ENCODE measurements at regions not wholly inside any gene's neighbourhood (a gene's known extent, or its start where the extent isn't known, plus 50 kb on each side); places are given as distances from the start of the nearest gene placed in this dataset.
"Not testable (repeated sequence)": the region's sequence is repeated elsewhere in the genome, so short reads cannot be mapped to it uniquely, and the experiment has no call there.

DNA sequence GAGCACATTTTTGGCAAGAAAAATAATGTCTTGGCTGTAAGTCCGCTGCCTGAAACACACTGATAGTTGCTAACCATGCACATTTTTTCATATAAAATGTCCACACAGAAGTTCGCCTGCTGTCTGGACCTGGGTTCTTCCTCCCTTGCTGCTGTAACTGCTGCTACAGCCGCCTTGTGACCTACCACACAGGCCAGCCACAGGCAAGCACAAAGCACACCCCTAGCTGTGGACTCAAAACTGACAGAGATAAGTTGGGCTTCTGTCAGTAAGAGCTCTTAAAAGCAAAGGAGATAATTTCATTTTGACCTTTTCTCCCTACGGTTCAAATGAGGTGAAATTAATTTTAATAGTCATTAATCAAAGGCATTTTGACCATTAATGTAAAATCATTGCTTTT lies 354.7 kb downstream of the OTUD1 start:
- no peak overlapping the region for H3K4me3 ChIP-seq (ENCODE audit: low read length in 2 of 2)
- DNase-seq (ENCODE audit: low read depth in 6 of 9, low spot score in 9 of 9), result no peak
- H3K36me3 ChIP-seq (ENCODE audit: control insufficient read depth in 2 of 2, insufficient read depth in 2 of 2, low read length in 1 of 2), result no peaks in the 10 kb centered on the region
- 91% methylated on average over 4 of the region's 4 CpGs for WGBS
- no peaks in the 10 kb centered on the region for H3K27me3 ChIP-seq (ENCODE audit: control insufficient read depth in 2 of 2, insufficient read depth in 1 of 2, low read length in 1 of 2)
- no peaks in the 10 kb centered on the region for H3K4me1 ChIP-seq (ENCODE audit: control insufficient read depth in 2 of 2, insufficient read depth in 2 of 2, low read length in 2 of 2)
- no peak overlapping the region for H3K27ac ChIP-seq (ENCODE audit: low read depth in 1 of 2, low read length in 1 of 2)
- H3K9me3 ChIP-seq (ENCODE audit: control insufficient read depth in 2 of 2, insufficient read depth in 1 of 2, low read length in 1 of 2), result no peaks in the 10 kb centered on the region

DNA sequence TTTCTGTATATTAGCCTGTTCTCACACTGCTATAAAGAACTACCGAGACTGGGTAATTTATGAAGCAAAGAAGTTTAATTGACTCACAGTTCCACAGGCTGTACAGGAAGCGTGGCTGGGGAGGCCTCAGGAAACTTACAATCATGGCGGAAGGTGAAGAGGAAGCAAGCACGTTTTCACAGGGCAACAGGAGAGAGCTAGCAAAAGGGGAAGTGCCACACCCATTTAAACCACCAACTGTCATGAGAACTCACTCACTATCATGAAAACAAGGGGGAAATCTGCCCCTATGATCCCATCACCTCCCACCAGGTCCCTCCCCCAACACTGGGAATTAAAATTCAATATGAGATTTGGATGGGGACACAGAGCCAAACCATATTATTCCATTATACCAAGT lies 358.6 kb downstream of the OTUD1 start:
- 56% methylated on average over 4 of the region's 4 CpGs for WGBS
- not testable (repeated sequence) for H3K9me3 ChIP-seq (ENCODE audit: control insufficient read depth in 2 of 2, insufficient read depth in 1 of 2, low read length in 1 of 2); H3K4me3 ChIP-seq (ENCODE audit: low read length in 2 of 2); H3K27me3 ChIP-seq (ENCODE audit: control insufficient read depth in 2 of 2, insufficient read depth in 1 of 2, low read length in 1 of 2); H3K36me3 ChIP-seq (ENCODE audit: control insufficient read depth in 2 of 2, insufficient read depth in 2 of 2, low read length in 1 of 2); DNase-seq (ENCODE audit: low read depth in 6 of 9, low spot score in 9 of 9); H3K27ac ChIP-seq (ENCODE audit: low read depth in 1 of 2, low read length in 1 of 2); H3K4me1 ChIP-seq (ENCODE audit: control insufficient read depth in 2 of 2, insufficient read depth in 2 of 2, low read length in 2 of 2)

DNA sequence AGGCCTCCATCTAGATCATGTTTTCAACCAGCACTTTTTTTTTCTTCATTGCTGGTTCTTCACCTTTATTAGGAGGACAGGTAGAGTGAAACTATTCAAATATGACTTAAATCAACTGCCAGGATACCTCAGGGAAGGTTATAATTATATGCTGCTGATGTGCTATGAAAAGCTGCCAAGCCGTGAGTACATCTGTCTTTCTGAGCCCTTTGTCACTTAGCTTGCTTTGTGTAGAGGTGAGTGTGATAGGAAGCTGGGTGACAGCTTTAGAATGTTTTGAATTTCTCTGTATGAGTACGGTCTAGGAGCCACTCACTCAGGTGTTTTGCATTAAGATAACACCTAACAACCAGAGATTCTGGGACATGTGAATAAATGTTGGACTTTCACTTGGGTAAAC lies 365.2 kb downstream of the OTUD1 start:
- Histone ChIP-seq H3K27me3 (ENCODE audit: control insufficient read depth in 2 of 2, insufficient read depth in 1 of 2, low read length in 1 of 2) (no peaks in the 10 kb centered on the region), H3K9me3 (ENCODE audit: control insufficient read depth in 2 of 2, insufficient read depth in 1 of 2, low read length in 1 of 2) (no peaks in the 10 kb centered on the region), H3K4me1 (ENCODE audit: control insufficient read depth in 2 of 2, insufficient read depth in 2 of 2, low read length in 2 of 2) (no peaks in the 10 kb centered on the region), H3K4me3 (ENCODE audit: low read length in 2 of 2) (no peak overlapping the region), H3K27ac (ENCODE audit: low read depth in 1 of 2, low read length in 1 of 2) (no peak overlapping the region), H3K36me3 (ENCODE audit: control insufficient read depth in 2 of 2, insufficient read depth in 2 of 2, low read length in 1 of 2) (no peaks in the 10 kb centered on the region)
- WGBS, result 94% methylated on average over 2 of the region's 2 CpGs
- no peak for DNase-seq (ENCODE audit: low read depth in 6 of 9, low spot score in 9 of 9)

DNA sequence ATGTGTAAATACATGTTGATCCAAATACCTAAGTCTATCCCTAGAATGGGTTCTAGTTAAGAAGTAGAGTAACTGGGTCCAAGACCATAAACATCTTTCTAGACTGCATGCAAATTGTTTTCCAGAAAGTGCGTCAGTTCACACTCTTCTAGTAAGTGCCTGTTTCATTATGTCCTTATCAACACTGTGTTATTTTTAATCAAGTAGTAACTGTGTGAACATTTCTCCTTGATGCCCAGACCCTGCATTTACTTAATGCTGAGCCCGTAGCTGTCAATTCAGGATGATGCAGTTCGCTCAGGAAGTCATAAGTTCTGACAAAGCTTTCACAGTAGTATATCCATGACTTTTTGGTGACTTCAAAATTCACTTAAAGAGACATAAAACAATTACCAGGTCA lies 374.8 kb downstream of the OTUD1 start:
- no peaks in the 10 kb centered on the region for H3K36me3 ChIP-seq (ENCODE audit: control insufficient read depth in 2 of 2, insufficient read depth in 2 of 2, low read length in 1 of 2)

DNA sequence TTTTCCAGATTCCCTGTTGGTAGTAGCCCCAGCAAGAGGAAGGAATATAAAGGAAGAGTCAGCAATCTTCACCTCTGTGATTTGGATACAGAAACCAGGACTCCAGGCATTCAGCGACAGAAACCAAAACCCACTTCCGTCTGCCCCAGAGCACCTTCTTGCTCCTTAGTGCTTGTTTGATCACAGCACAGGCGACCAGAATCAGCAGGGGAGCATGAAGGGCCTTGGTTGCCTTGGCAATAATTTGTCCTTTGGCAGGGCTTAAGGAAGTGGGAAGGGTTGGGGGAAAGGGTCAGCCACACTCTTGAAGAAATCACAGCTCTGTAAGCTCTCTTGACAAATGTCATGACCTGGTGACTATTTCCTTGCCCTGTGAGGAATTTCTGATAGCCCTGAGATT lies 379.6 kb downstream of the OTUD1 start:
- no peaks in the 10 kb centered on the region for H3K9me3 ChIP-seq (ENCODE audit: control insufficient read depth in 2 of 2, insufficient read depth in 1 of 2, low read length in 1 of 2)
- H3K27me3 ChIP-seq (ENCODE audit: control insufficient read depth in 2 of 2, insufficient read depth in 1 of 2, low read length in 1 of 2), result no peaks in the 10 kb centered on the region
- H3K4me3 ChIP-seq (ENCODE audit: low read length in 2 of 2), result no peak overlapping the region
- 63% methylated on average over 3 of the region's 3 CpGs for WGBS
- H3K36me3 ChIP-seq (ENCODE audit: control insufficient read depth in 2 of 2, insufficient read depth in 2 of 2, low read length in 1 of 2), result no peaks in the 10 kb centered on the region
- no peak overlapping the region for H3K27ac ChIP-seq (ENCODE audit: low read depth in 1 of 2, low read length in 1 of 2)
- H3K4me1 ChIP-seq (ENCODE audit: control insufficient read depth in 2 of 2, insufficient read depth in 2 of 2, low read length in 2 of 2), result no peaks in the 10 kb centered on the region
- DNase-seq (ENCODE audit: low read depth in 6 of 9, low spot score in 9 of 9), result no peak

More for the DNA sequence above, 374.8 kb downstream of the OTUD1 start:
- DNase-seq (ENCODE audit: low read depth in 6 of 9, low spot score in 9 of 9), result no peak
- H3K27ac ChIP-seq (ENCODE audit: low read depth in 1 of 2, low read length in 1 of 2), result no peak overlapping the region
- no peaks in the 10 kb centered on the region for H3K9me3 ChIP-seq (ENCODE audit: control insufficient read depth in 2 of 2, insufficient read depth in 1 of 2, low read length in 1 of 2)
- 92% methylated on average over 3 of the region's 3 CpGs for WGBS
- no peaks in the 10 kb centered on the region for H3K4me1 ChIP-seq (ENCODE audit: control insufficient read depth in 2 of 2, insufficient read depth in 2 of 2, low read length in 2 of 2)
- H3K4me3 ChIP-seq (ENCODE audit: low read length in 2 of 2), result no peak overlapping the region
- H3K27me3 ChIP-seq (ENCODE audit: control insufficient read depth in 2 of 2, insufficient read depth in 1 of 2, low read length in 1 of 2), result no peaks in the 10 kb centered on the region

DNA sequence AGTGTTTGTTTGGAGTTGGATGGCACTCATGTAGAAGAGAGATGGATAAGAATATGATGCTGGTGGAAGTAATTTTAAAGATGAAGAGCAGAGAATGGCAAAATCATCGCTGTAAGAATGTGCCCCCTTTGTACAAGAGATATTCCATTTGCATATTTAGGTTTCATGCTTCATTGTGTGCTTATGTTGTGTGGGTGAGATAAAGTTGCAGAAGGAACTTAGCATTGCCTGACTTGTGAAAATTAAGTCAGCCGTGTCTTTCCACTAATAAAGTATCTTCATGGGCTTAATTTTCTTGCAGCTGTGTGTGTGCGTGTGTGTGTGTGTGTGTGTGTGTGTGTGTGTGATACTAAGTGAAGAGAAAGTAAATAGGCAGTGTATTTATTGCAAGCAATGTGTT lies 381.9 kb downstream of the OTUD1 start:
- DNase-seq (ENCODE audit: low read depth in 6 of 9, low spot score in 9 of 9), result no peak
- Histone ChIP-seq H3K4me3 (ENCODE audit: low read length in 2 of 2) (no peak overlapping the region), H3K36me3 (ENCODE audit: control insufficient read depth in 2 of 2, insufficient read depth in 2 of 2, low read length in 1 of 2) (no peaks in the 10 kb centered on the region), H3K4me1 (ENCODE audit: control insufficient read depth in 2 of 2, insufficient read depth in 2 of 2, low read length in 2 of 2) (no peaks in the 10 kb centered on the region), H3K27ac (ENCODE audit: low read depth in 1 of 2, low read length in 1 of 2) (no peak overlapping the region), H3K9me3 (ENCODE audit: control insufficient read depth in 2 of 2, insufficient read depth in 1 of 2, low read length in 1 of 2) (no peaks in the 10 kb centered on the region), H3K27me3 (ENCODE audit: control insufficient read depth in 2 of 2, insufficient read depth in 1 of 2, low read length in 1 of 2) (no peaks in the 10 kb centered on the region)
- 84% methylated on average over 3 of the region's 3 CpGs for WGBS

DNA sequence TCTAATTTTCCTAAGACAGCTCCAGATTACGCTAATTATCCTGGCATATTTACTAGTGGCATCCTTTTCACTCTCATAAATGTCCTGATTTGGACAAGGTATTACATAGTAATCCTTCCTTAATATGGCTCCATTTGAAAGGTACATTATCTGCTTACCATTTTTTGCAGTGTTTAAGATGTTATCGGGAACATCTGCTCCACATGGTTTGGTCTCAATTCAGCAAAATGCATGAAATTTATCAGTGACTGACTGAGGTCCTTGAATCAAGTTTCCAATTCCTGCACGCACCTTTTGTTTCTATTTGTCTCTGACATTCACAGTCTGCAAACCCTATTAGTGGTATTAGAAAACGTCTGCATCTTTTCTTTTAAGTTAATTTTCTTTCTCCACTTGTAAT lies 384.1 kb upstream of the KIAA1217 start:
- Histone ChIP-seq H3K9me3 (ENCODE audit: control insufficient read depth in 2 of 2, insufficient read depth in 1 of 2, low read length in 1 of 2) (no peaks in the 10 kb centered on the region), H3K27me3 (ENCODE audit: control insufficient read depth in 2 of 2, insufficient read depth in 1 of 2, low read length in 1 of 2) (no peaks in the 10 kb centered on the region), H3K27ac (ENCODE audit: low read depth in 1 of 2, low read length in 1 of 2) (no peak overlapping the region), H3K36me3 (ENCODE audit: control insufficient read depth in 2 of 2, insufficient read depth in 2 of 2, low read length in 1 of 2) (no peaks in the 10 kb centered on the region), H3K4me3 (ENCODE audit: low read length in 2 of 2) (no peak overlapping the region), H3K4me1 (ENCODE audit: control insufficient read depth in 2 of 2, insufficient read depth in 2 of 2, low read length in 2 of 2) (no peaks in the 10 kb centered on the region)
- DNase-seq (ENCODE audit: low read depth in 6 of 9, low spot score in 9 of 9), result no peak
- 90% methylated on average over 4 of the region's 4 CpGs for WGBS

DNA sequence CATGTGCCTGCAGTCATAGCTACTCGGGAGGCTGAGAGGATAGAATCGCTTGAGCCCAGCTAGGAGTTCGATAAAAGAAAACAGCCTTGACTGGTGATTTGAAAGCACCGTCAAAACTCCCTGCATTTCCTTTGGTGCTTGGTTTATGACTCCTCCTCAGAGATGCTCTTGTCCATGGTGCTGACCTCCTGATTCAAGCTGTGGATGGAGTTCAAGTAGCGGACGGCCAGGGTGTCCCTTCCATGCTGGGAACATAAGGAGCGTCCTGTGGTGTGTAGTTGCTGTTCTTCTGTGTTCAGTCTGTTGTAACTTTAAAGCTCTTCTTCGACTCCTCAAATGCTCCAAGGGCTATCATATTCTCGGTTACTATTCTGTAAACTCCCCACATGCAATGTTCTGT lies 382.5 kb upstream of the KIAA1217 start:
- 51% methylated on average over 9 of the region's 9 CpGs for WGBS
- no peaks in the 10 kb centered on the region for H3K27me3 ChIP-seq (ENCODE audit: control insufficient read depth in 2 of 2, insufficient read depth in 1 of 2, low read length in 1 of 2)
- peak in 2 of 9 donors; percentile 1 to 19 for DNase-seq (ENCODE audit: low read depth in 6 of 9, low spot score in 9 of 9)
- H3K4me3 ChIP-seq (ENCODE audit: low read length in 2 of 2), result no peak overlapping the region
- H3K4me1 ChIP-seq (ENCODE audit: control insufficient read depth in 2 of 2, insufficient read depth in 2 of 2, low read length in 2 of 2), result no peaks in the 10 kb centered on the region
- H3K36me3 ChIP-seq (ENCODE audit: control insufficient read depth in 2 of 2, insufficient read depth in 2 of 2, low read length in 1 of 2), result no peaks in the 10 kb centered on the region
- H3K27ac ChIP-seq (ENCODE audit: low read depth in 1 of 2, low read length in 1 of 2), result no peak overlapping the region
- no peaks in the 10 kb centered on the region for H3K9me3 ChIP-seq (ENCODE audit: control insufficient read depth in 2 of 2, insufficient read depth in 1 of 2, low read length in 1 of 2)

DNA sequence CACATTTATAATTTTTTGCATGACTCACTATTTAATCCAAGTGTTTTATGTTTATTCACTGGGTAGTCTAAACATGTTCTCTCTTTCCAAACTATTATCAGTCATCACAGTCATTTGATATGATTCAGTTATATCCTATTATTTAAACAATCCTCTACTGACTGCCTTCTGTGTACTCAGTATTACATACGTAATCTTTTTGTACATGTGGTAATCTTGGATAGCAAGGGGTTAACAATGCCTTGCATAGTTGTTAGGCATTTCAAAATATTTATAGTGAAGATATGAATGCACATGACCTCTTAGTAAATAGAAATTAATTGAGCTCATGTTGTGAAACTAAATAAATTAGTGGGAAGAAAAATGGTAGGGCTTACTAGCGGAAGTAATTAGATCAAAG lies 379.4 kb upstream of the KIAA1217 start:
- Histone ChIP-seq H3K36me3 (ENCODE audit: control insufficient read depth in 2 of 2, insufficient read depth in 2 of 2, low read length in 1 of 2) (no peaks in the 10 kb centered on the region), H3K4me1 (ENCODE audit: control insufficient read depth in 2 of 2, insufficient read depth in 2 of 2, low read length in 2 of 2) (no peaks in the 10 kb centered on the region), H3K27ac (ENCODE audit: low read depth in 1 of 2, low read length in 1 of 2) (no peak overlapping the region), H3K27me3 (ENCODE audit: control insufficient read depth in 2 of 2, insufficient read depth in 1 of 2, low read length in 1 of 2) (no peaks in the 10 kb centered on the region), H3K9me3 (ENCODE audit: control insufficient read depth in 2 of 2, insufficient read depth in 1 of 2, low read length in 1 of 2) (no peaks in the 10 kb centered on the region), H3K4me3 (ENCODE audit: low read length in 2 of 2) (no peak overlapping the region)
- 97% methylated on average over 2 of the region's 2 CpGs for WGBS
- no peak for DNase-seq (ENCODE audit: low read depth in 6 of 9, low spot score in 9 of 9)

DNA sequence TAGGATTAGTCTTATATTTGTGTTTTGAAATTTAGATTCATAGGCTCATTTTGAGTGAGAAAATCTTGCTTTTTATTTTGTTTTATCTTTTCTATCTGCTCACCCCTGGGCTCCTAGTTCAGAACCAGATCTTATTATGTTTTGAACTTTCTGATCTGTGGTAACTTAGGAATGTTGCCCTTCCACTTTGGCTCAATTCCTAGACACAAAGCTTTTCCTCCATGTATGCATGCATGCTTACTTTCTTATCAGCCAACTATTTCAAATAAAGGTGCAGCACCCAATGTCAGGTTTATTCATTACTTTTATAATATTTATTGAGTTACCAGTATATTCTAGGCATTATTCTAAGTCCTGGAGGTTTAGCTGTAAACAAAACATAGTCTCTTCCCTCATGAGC lies 374.8 kb upstream of the KIAA1217 start:
- DNase-seq (ENCODE audit: low read depth in 6 of 9, low spot score in 9 of 9), result no peak
- no peaks in the 10 kb centered on the region for H3K27me3 ChIP-seq (ENCODE audit: control insufficient read depth in 2 of 2, insufficient read depth in 1 of 2, low read length in 1 of 2)

More for the DNA sequence above, 374.8 kb upstream of the KIAA1217 start:
- H3K27ac ChIP-seq (ENCODE audit: low read depth in 1 of 2, low read length in 1 of 2), result no peak overlapping the region
- no peaks in the 10 kb centered on the region for H3K4me1 ChIP-seq (ENCODE audit: control insufficient read depth in 2 of 2, insufficient read depth in 2 of 2, low read length in 2 of 2)
- no peaks in the 10 kb centered on the region for H3K9me3 ChIP-seq (ENCODE audit: control insufficient read depth in 2 of 2, insufficient read depth in 1 of 2, low read length in 1 of 2)
- H3K4me3 ChIP-seq (ENCODE audit: low read length in 2 of 2), result no peak overlapping the region
- H3K36me3 ChIP-seq (ENCODE audit: control insufficient read depth in 2 of 2, insufficient read depth in 2 of 2, low read length in 1 of 2), result no peaks in the 10 kb centered on the region

Data from thymus (tissue), 11 donors.